OCI-M2 (cell line): ENCODE measurements at regions not wholly inside any gene's neighbourhood (a gene's known extent, or its start where the extent isn't known, plus 50 kb on each side); places are given as distances from the start of the nearest gene placed in this dataset.

Source experiments
- DNase-seq: peaks from one replicate; lab custom pipeline; 2025; ENCODE audit not compliant: unreplicated experiment; lab: John Stamatoyannopoulos, UW

DNA sequence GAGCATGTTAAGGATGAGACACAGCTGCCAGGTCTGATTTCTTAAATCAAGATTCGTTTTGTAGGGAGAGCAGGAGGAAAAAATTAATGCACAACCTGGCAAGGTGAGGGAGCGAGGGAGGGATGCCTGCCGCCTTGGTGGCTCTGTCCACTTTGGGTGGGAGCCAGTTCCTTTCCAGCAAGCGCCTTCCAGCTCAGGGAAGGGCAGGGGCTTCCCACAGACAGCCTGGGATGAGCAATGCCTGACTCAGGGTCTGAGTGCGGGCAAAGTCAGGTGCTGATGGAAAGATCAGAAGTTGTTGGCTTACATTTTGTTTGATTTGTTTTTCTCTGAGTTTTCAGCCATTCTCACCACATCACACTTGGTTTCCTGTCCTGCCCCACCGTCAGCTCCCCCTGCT lies 220.7 kb downstream of the ENGASE start:
- DNase-seq: no peak

- DNase-seq: no peak
These were observed 219.9 kb downstream of the ENGASE start for GRCh38 chr17:79294459-79295071.

DNA sequence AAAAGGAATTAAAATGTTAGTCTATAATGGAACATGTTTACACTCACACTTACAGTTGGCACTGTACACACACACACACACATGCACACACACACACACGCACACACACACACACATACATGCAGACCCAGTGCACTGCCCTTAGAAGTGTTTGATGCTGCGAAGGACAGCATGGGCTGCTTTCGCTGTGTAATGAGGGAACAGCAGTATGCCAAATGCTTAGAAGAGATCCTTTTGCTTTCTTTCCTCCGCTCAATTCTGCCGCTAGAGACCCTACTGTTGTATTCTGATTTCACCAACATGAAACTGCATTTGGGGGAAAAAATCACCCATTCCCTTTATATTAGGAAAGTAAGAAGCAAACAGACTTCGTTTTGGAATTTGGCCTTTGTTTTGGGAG lies 217.9 kb downstream of the ENGASE start:
- no peak for DNase-seq

DNA sequence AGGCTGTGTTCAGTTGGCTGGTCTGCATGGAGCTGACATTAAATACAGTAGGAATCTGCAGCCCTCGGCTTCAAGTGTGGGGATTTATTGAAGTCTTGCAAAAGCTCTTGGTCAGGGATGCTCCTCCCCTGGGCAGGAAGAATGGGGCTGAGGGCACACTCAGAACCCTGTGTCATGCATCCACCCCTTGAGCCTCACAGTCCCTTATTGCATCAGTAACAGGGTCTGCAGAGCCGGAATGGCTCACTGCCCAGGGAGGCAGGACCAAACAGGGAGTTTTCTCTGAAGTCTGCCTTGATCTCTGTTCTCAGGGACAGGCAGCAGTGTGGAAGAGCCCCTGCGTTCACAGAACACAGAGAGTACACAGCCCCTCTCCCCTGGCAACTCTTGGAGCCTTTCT lies 216.8 kb downstream of the ENGASE start:
- DNase-seq: no peak

GRCh38 chr17:79290726-79291125 lies 216.1 kb downstream of the ENGASE start:
- DNase-seq: no peak

DNA sequence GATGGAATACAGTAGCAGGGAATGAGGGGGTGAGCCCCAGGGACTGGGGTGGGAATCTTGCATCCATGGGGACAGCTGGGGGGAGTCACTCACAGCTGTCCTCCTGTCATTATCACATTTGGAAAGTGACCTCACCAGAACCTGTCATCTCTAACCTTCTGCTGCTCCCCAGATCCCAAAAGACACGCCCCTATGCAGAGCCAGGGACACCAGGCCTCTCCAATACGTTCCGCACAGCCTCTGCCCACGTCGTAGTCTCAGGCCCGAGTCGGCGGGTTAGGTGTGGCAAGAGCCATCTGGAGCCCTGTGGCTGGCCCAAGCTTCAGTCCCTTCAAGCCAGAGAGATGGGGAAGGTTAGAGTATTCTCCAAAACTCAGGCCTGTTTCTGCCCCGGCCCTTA lies 214.3 kb downstream of the ENGASE start:
- DNase-seq: no peak

DNA sequence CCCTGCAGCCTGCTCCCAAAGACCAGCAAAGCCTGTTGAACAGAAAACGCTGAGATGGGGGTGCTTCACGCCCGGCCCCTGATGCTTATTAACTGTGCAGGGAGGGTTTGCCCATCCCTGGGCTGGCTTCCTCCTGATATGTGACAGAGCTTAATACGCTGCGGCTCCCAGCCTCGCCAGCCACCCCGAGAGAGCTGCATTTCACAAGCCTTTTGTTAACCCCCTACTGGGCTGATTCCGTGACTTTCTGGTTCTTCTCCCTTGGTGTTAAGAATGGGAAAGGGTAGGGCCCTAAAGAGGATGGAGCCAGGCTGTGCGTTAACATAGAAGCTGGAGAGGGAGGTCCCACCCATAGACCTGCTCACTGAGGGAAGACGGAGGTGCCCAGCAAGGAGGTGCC lies 211.8 kb downstream of the ENGASE start:
- no peak for DNase-seq

GRCh38 chr17:79285973-79286372 lies 211.3 kb downstream of the ENGASE start:
- no peak for DNase-seq

- no peak for DNase-seq
These were observed 207.7 kb downstream of the ENGASE start for GRCh38 chr17:79282294-79282693.

GRCh38 chr17:79281803-79282202 lies 207.2 kb downstream of the ENGASE start:
- no peak for DNase-seq

DNA sequence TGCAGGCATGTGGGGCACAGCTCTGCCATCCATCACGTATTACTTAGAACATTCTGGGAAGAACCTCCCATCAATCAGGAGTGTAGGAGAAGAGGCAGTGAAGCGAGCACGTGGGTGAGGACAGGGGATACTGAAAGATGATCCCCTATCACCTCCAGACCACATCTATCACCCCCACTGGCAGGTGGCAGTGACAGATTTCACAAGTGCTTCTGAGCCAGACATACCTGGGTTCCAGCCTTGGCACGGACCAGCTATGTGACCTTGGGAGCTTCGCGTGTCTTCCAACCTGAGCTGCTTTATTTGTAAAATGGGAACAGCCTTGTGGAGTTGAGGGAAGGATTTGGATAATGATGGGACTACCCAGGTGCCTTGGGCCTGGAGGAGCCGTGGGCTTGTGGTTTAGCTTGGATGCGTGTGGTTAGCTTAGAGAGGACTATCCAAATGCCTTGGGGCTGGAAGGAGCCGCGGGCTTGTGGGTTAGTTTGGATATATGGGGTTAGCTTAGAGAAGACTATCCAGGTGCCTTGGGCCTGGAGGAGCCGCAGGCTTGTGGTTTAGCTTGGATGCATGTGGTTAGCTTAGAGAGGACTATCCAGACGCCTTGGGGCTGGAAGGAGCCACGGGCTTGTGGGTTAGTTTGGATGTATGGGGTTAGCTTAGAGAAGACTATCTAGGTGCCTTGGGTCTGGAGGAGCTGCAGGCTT lies 206.4 kb downstream of the ENGASE start:
- DNase-seq: no peak

DNA sequence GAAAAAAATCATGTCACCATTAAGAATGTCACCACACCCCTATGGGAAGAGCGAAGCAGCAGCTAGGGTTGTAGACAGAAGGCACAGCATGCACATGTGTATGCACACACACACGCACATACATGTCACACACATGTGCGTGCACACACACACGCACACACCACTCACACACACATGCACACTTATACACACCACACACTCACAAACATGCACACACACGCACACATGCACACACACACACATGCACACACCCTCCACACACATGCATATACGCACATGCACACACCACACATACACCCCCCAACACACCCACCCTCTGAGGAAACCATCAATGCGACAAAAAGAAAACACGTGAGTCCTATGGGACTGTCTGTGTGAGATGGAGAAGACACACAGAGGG lies 205.4 kb downstream of the ENGASE start:
- DNase-seq: no peak

- DNase-seq: no peak
These were observed 204.7 kb downstream of the ENGASE start for GRCh38 chr17:79279320-79279719.

- DNase-seq: no peak
These were observed 202.2 kb downstream of the ENGASE start for GRCh38 chr17:79276821-79277220.

GRCh38 chr17:79273660-79274059 lies 199.0 kb downstream of the ENGASE start:
- no peak for DNase-seq

- DNase-seq: no peak
These were observed 198.1 kb downstream of the ENGASE start for GRCh38 chr17:79272666-79273219.

- DNase-seq: no peak
These were observed 197.6 kb downstream of the ENGASE start for GRCh38 chr17:79272220-79272619.

DNA sequence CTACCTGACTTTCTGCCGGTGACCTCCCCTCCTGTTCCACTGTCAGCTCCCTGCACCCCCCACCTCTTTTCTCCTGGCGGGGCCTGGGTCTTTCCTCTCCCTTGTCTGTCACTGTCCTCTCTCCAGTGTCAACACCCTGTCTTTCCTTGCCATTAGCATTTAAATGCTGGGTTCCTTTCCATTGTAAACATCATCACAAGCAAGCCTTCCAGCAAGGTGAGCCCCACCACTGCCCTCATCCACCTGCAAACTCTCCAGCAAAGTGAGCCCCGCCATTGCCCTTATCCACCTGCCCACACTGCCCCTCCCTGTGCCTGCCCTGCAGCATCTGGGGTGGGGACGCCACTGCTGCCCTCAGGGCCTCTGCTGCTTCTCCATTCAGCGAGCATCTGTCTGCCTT lies 195.0 kb downstream of the ENGASE start:
- DNase-seq: no peak

DNA sequence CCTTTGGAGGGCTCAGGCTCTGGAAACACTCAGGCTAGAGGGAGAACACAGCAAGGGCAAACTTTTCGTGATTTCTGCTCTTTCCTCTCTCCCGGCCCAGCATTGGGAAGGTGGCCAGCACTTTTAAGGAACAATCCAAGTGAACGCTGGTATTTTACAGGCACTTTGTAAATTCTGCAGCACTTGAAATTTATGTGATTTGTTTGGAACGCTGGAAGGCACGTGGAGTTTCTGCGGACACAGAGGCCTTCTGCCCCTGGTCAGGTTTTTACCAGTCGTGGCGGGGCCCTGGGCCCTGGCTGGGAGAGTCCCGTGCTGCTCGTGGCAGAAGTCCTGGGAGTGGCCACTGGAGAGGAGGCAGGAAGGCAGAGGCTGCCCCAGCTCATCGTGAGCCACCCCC lies 188.6 kb downstream of the ENGASE start:
- DNase-seq: no peak

DNA sequence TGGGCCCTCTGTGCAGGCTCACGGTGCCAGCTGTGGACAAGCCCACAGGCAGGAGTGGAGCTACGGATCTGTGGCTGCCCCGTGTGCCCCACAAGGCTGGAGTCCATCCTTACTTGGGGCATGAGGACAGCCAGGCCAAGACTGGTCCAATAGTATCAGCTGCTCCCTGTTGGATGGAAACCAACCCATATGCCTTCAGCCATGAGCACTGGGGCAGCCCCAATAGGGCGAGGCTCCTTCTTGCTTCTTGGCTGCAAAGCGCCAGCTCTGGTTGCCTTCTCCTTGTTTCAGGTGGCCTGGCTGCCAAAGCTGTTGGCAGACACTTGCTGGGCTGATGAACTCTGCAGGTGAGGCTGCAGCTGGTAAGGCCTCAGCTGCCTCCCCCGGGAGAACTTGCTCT lies 188.0 kb downstream of the ENGASE start:
- no peak for DNase-seq

DNA sequence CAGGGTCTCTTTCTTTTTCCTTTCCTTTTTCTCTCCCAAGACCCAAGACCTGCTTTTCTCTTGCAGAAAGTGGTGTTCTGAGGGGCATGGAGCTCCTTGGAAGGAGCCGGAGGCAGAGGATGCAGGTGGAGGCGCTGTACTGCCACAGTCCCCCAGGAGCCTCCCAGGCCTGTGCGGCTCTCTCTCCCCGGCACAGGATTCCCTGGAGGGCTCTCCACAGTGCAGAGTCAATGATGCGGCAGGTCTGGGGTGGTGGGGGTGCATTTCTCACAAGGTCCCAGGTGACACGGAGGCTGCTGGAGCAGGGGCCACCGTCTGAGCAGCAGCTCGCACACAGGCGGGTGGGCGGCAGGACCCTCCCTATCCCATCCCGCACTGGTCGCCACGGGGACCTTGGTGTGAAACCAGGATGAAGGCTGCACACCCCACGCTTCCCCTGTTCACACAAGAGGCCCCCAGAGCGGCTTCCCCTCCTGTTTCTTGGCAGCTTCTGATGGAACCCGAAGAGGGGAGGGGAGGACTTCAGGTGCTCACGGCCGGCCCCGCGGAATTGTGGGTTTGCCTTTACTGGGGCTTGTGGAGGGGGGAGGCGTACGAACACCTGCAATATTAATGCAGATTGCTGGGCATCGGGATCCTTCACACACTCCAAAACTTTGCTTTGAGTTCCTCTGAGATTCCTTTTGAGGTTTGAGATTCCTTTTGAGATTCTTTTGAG lies 186.9 kb downstream of the ENGASE start:
- DNase-seq: no peak

- DNase-seq: no peak
These were observed 184.2 kb downstream of the ENGASE start for GRCh38 chr17:79258843-79259242.
